Brain microvascular endothelial cell (primary cell): ENCODE measurements at regions not wholly inside any gene's neighbourhood (a gene's known extent, or its start where the extent isn't known, plus 50 kb on each side); places are given as distances from the start of the nearest gene placed in this dataset.
A peak's percentile ranks its signal among the peaks of the same experiment; 100 is the strongest.

Source experiments
- DNase-seq: peaks from one replicate; pipeline ENCODE4 v3.0.0-alpha.2; 2020
- H3K27ac ChIP-seq: fragments of 250-450 bp; sonication (Bioruptor Pico); 2 replicates; pipeline ENCODE4 v1.5.1; 2020; ENCODE audit warnings: mild to moderate bottlenecking, moderate library complexity
- H3K27me3 ChIP-seq: fragments of 250-450 bp; sonication (Bioruptor Pico); replicated peaks from 2 replicates; pipeline ENCODE4 v1.5.1; 2020; ENCODE audit warnings: mild to moderate bottlenecking
- H3K36me3 ChIP-seq: fragments of 250-450 bp; sonication (Bioruptor Pico); replicated peaks from 2 replicates; pipeline ENCODE4 v1.5.1; 2020; ENCODE audit warnings: mild to moderate bottlenecking
- H3K4me3 ChIP-seq: 2 replicates; pipeline ENCODE4 v1.5.1; 2011; ENCODE audit warnings: low read depth, mild to moderate bottlenecking, control low read depth, low read length, moderate library complexity
- CTCF ChIP-seq: IDR thresholded peaks from 2 replicates; pipeline ENCODE4 v1.5.1; 2011; ENCODE audit warnings: low read depth, mild to moderate bottlenecking, moderate library complexity, low read length, control low read depth, inconsistent platforms; ENCODE audit errors: missing control alignments
- in situ Hi-C: cut with HindIII; loops from 2 replicates; pipeline ENCODE4 v1.10.0; 2017; ENCODE audit warnings: low sequenced_read_pairs, low pct_ligation_motif_present

- H3K36me3 ChIP-seq, result no peaks in the 10 kb centered on the region
- no peak overlapping the region for H3K4me3 ChIP-seq
- in situ Hi-C loops, result no loop called here
- no peak overlapping the region for H3K27ac ChIP-seq
- H3K27me3 ChIP-seq, result no peaks in the 10 kb centered on the region
- no peak for DNase-seq
- no peak for TF ChIP-seq CTCF
Observed at GRCh38 chr13:107901996-107902562, 313.3 kb downstream of the LIG4 start.

- in situ Hi-C loops, result no loop called here
Observed at GRCh38 chr13:107901230-107901629, 314.1 kb downstream of the LIG4 start.

GRCh38 chr13:107900775-107901174, 314.6 kb downstream of the LIG4 start:
- TF ChIP-seq CTCF, result no peak
- peak; percentile 18 for DNase-seq
- no peaks in the 10 kb centered on the region for H3K36me3 ChIP-seq
- no peak overlapping the region for H3K4me3 ChIP-seq
- in situ Hi-C loops, result no loop called here
- no peak overlapping the region for H3K27ac ChIP-seq
- H3K27me3 ChIP-seq, result no peaks in the 10 kb centered on the region

More at GRCh38 chr13:107901230-107901629, 314.1 kb downstream of the LIG4 start:
- Histone ChIP-seq H3K36me3 (no peaks in the 10 kb centered on the region), H3K27me3 (no peaks in the 10 kb centered on the region), H3K27ac (no peak overlapping the region), H3K4me3 (no peak overlapping the region)
- TF ChIP-seq CTCF, result no peak
- no peak for DNase-seq

GRCh38 chr13:107886118-107886517, 329.2 kb downstream of the LIG4 start:
- in situ Hi-C loops, result no loop called here
- Histone ChIP-seq H3K4me3 (no peak overlapping the region), H3K27me3 (no peaks in the 10 kb centered on the region), H3K27ac (no peak overlapping the region), H3K36me3 (no peaks in the 10 kb centered on the region)
- no peak for TF ChIP-seq CTCF
- no peak for DNase-seq

GRCh38 chr13:107884564-107884963, 330.8 kb downstream of the LIG4 start:
- Histone ChIP-seq H3K36me3 (no peaks in the 10 kb centered on the region), H3K27me3 (no peaks in the 10 kb centered on the region), H3K4me3 (no peak overlapping the region), H3K27ac (no peak overlapping the region)
- in situ Hi-C loops, result no loop called here
- no peak for DNase-seq
- no peak for TF ChIP-seq CTCF

- Histone ChIP-seq H3K27ac (peak overlapping the region; percentile 54), H3K4me3 (peak overlapping the region; percentile 20), H3K36me3 (no peaks in the 10 kb centered on the region), H3K27me3 (no peaks in the 10 kb centered on the region)
- in situ Hi-C loops, result no loop called here
- no peak for TF ChIP-seq CTCF
- DNase-seq, result peak; percentile 65
Observed at GRCh38 chr13:107883561-107884175, 331.7 kb downstream of the LIG4 start.
